ENCODE measurements at regions not wholly inside any gene's neighbourhood (a gene's known extent, or its start where the extent isn't known, plus 50 kb on each side); places are given as distances from the start of the nearest gene placed in this dataset.

- TF ChIP-seq REST (IDR thresholded peaks at IDR 0.05; ENCODE audit: low read depth, low read length) (no peak), RCOR1 (IDR thresholded peaks at IDR 0.05; ENCODE audit: low read length) (no peak), MEF2A (IDR thresholded peaks at IDR 0.05; ENCODE audit: borderline replicate concordance, low read depth) (no peak), TEAD4 (IDR thresholded peaks at IDR 0.05; ENCODE audit: borderline replicate concordance, insufficient read depth) (no peak), GABPA (IDR thresholded peaks at IDR 0.05; ENCODE audit: low read depth) (no peak)
Observed at GRCh38 chr6:170207586-170208181, 83.2 kb downstream of the DLL1 start (continued).

GRCh38 chr6:170206851-170207431 is 83.9 kb downstream of the DLL1 start:
- ChIA-PET CTCF (interaction anchor here (0.7 to 1.0 kb wide), 3 partner anchors 11 to 417 kb away, joined by 3 read pairs; no protein-coding TSS in a partner anchor), POLR2A (no interaction called here)
- Histone ChIP-seq H3K27ac (ENCODE audit: low read depth in 2 of 2, low read length in 1 of 2) (no peak overlapping the region), H3K79me2 (ENCODE audit: insufficient read depth) (no peaks in the 10 kb centered on the region), H3K4me1 (ENCODE audit: control insufficient read depth in 1 of 2, insufficient read depth in 2 of 2, low read depth in 1 of 2, low read length in 1 of 2) (peaks cover 0 to 12% of the 10 kb centered on the region in 2 experiments; a peak in 1 of 4 replicates), H3F3A (replicated peaks; ENCODE audit: insufficient read depth) (no peaks in the 10 kb centered on the region), H3K4me3 (ENCODE audit: low read depth in 2 of 2, low read length in 1 of 2) (no peak overlapping the region), H3K9me3 (no peaks in the 10 kb centered on the region), H3K9me2 (no peaks in the 10 kb centered on the region), H3K9ac (no peak overlapping the region), H3K27me3 (ENCODE audit: insufficient read depth) (no peaks in the 10 kb centered on the region), H2AFZ (ENCODE audit: low read depth) (no peak overlapping the region), H4K20me1 (ENCODE audit: insufficient read depth) (no peaks in the 10 kb centered on the region), H3K4me2 (no peak overlapping the region), H3K36me3 (replicated peaks in 1 of 2; ENCODE audit: control insufficient read depth in 1 of 2, insufficient read depth in 2 of 2, low read length in 1 of 2) (no peaks in the 10 kb centered on the region)
- WGBS (ENCODE audit: low lambda C conversion rate): 51% methylated on average over 7 of the region's 10 CpGs
- TF ChIP-seq RFX5 (IDR thresholded peaks at IDR 0.05; ENCODE audit: low read length) (no peak), FOXM1 (IDR thresholded peaks at IDR 0.05; ENCODE audit: low read depth) (no peak), USF1 (IDR thresholded peaks at IDR 0.05; ENCODE audit: borderline replicate concordance, low read depth) (no peak), SIN3A (IDR thresholded peaks at IDR 0.05; ENCODE audit: borderline replicate concordance, low read depth, low read length) (no peak), RXRA (IDR thresholded peaks at IDR 0.05; ENCODE audit: borderline replicate concordance, low read depth) (no peak), ELF1 (IDR thresholded peaks at IDR 0.05) (no peak), MXI1 (IDR thresholded peaks at IDR 0.05; ENCODE audit: low read depth, low read length) (no peak), USF2 (IDR thresholded peaks at IDR 0.05; ENCODE audit: borderline replicate concordance, low read depth, low read length) (no peak), RCOR1 (IDR thresholded peaks at IDR 0.05; ENCODE audit: low read length) (no peak)
- DNase-seq: peak; percentile 53

Data from SK-N-SH (cell line).